Chondrocyte (in vitro differentiated cells): ENCODE measurements at regions not wholly inside any gene's neighbourhood (a gene's known extent, or its start where the extent isn't known, plus 50 kb on each side); places are given as distances from the start of the nearest gene placed in this dataset.

Experiments
- DNase-seq: peaks from one replicate; pipeline ENCODE4 v3.0.0; 2021; ENCODE audit warnings: mixed read lengths, low spot score
- H3K27ac Mint-ChIP-seq: one replicate; pipeline ENCODE4 v1.8.0; 2021; ENCODE audit warnings: mild to moderate bottlenecking, moderate library complexity, mixed read lengths; ENCODE audit not compliant: unreplicated experiment
- H3K27me3 Mint-ChIP-seq: 2 replicates; pipeline ENCODE4 v1.8.0; 2021; ENCODE audit warnings: low read depth, mixed read lengths
- H3K36me3 Mint-ChIP-seq: 2 replicates; pipeline ENCODE4 v1.8.0; 2021; ENCODE audit warnings: low read depth, mixed read lengths
- H3K4me1 Mint-ChIP-seq: 2 replicates; pipeline ENCODE4 v1.8.0; 2021; ENCODE audit warnings: low read depth, mild to moderate bottlenecking, mixed read lengths
- H3K4me3 Mint-ChIP-seq: one replicate; pipeline ENCODE4 v1.8.0; 2021; ENCODE audit warnings: mild to moderate bottlenecking, moderate library complexity, mixed read lengths; ENCODE audit not compliant: unreplicated experiment
- H3K9me3 Mint-ChIP-seq: 2 replicates; pipeline ENCODE4 v1.8.0; 2021; ENCODE audit warnings: low read depth, mixed read lengths
- TF ChIP-seq, protein P1 (sequence below): fragments of 200-600 bp; sonication (generic); IDR thresholded peaks from 2 replicates; pipeline ENCODE4 v1.5.0; 2021; ENCODE audit warnings: antibody characterized with exemption, mild to moderate bottlenecking, moderate library complexity

DNA sequence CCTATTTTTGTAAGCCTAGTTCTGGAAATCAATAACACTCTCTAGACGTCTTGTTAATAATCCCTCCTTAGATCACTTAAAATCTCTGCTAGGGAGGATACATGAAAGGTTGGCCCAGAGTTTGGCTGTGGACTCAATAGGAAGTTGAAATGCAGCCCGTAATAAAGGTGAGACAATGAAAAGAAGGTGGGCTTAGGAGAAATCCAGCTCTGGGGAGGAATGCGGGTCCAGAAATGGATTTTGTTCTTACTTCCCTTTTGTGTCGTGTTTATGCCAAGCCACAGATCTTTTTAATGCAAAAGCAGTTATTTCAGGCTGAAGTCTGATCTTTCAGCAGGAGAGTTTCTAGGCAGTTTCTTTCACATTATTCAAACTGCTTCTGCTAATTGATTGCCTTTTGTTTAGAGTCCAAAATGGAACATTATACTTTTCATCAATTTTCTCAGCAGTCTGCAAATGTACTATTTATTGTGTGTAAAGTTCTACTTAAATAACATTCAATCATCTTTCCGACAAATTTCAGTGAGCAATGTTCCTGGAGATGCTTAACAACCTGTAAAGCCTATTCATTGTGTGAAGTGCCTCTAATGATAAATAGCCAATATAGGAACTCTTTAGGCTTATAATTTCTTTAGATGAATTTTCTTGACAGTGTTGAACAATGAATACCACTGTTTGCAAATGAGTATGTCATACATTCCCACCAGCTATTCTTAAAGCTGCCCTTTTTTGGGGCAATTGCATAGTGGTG, 252.9 kb upstream of the KRR1 start:
- Mint-ChIP-seq H3K4me1 (peaks cover 19% of the 10 kb centered on the region), H3K27me3 (peaks cover 2% of the 10 kb centered on the region), H3K36me3 (no peaks in the 10 kb centered on the region), H3K27ac (no peak overlapping the region), H3K4me3 (no peak overlapping the region), H3K9me3 (no peaks in the 10 kb centered on the region)
- TF ChIP-seq, protein P1, sequence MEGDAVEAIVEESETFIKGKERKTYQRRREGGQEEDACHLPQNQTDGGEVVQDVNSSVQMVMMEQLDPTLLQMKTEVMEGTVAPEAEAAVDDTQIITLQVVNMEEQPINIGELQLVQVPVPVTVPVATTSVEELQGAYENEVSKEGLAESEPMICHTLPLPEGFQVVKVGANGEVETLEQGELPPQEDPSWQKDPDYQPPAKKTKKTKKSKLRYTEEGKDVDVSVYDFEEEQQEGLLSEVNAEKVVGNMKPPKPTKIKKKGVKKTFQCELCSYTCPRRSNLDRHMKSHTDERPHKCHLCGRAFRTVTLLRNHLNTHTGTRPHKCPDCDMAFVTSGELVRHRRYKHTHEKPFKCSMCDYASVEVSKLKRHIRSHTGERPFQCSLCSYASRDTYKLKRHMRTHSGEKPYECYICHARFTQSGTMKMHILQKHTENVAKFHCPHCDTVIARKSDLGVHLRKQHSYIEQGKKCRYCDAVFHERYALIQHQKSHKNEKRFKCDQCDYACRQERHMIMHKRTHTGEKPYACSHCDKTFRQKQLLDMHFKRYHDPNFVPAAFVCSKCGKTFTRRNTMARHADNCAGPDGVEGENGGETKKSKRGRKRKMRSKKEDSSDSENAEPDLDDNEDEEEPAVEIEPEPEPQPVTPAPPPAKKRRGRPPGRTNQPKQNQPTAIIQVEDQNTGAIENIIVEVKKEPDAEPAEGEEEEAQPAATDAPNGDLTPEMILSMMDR, result no peak
- no peak for DNase-seq

DNA sequence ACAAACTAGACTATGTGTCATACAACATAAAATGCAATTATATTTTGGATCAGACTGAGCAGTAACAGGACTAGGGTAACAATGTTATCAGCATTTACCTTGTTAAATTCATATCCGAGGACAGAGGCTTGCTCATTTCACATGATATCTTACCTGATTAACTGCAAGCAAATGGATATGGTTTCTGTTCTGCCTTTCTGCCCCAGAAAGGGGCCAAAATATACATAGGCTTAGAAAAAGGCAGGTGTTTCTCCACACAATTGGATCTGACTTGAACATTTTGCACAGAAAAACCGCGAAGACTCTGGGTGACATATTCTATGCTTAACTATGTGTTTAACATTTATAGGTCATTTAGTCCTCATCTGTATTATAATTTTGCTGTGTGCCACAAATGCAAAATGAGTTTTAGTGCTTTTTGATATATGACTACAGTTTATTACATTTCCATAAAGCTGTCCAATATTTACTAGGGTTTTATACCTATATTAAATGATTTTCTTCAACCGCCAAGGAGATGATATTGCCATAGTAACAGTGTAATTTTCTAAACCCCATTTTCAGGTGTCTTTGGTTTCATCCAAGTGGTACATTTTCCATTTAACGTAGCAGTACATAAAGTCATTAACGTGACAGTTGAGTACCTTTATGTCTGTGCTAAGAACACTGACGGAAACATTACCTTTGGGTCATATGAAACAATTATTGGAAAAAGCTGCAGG, 249.3 kb upstream of the KRR1 start:
- Mint-ChIP-seq H3K27me3 (no peaks in the 10 kb centered on the region), H3K27ac (no peak overlapping the region), H3K36me3 (no peaks in the 10 kb centered on the region), H3K4me3 (no peak overlapping the region), H3K4me1 (peaks cover 17% of the 10 kb centered on the region), H3K9me3 (no peaks in the 10 kb centered on the region)
- no peak for DNase-seq
- TF ChIP-seq, protein P1, result no peak

DNA sequence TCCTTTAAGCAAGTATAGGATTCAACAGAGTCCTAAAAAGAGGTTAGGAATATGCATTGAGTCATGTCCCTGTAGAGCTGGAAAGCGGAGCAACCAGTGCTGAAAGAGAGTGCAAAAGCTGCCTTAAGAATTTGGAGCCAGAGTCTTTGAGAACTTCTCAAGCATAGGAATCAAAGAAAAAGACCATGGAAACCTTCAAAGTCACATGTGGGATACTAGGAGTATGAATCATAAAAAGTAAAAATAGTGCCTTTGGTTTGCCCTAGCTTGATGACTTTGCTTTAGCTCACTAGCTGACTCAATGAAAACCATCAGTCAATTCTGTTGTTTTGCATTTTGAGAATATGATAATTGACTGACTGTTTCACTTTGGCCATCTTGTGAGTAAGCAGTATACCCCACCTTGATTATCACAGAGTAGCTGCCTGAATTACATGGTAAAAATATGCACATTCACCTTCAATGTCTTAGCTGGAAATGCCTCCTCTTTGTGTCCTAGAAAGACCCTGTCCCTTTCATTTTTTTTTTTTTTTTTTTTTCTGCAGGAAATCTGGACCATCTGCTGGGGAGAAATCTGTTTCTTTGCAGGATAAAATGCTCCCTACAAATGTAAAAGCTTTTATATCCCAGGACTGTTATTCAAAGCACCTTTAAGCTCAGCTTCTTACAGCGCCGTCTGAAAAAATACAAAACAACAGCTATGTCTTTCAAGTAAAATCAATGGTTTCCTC, 248.6 kb upstream of the KRR1 start:
- no peak for DNase-seq
- Mint-ChIP-seq H3K9me3 (no peaks in the 10 kb centered on the region), H3K4me1 (peaks cover 17% of the 10 kb centered on the region)

DNA sequence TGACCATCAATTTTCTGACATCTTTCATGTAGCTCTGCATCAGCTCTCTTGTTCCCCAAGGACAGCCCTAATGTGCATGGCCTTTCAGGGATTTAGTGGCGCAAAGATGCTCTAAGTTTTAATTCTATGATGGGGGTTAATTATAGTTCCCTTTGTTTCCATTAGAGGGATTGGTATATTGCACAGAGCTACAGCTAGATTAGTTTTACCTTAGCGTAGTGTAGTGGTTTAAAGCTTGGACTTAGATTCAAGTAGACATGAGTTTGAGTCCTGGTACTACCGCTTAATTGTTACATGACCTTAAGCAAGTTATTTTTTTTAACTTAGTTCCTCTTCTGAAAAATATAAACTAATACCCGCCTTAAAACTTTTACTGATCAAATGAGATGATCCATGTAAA, 247.8 kb upstream of the KRR1 start:
- peak overlapping the region; percentile 60 for H3K27ac Mint-ChIP-seq
- no peak for DNase-seq
- no peaks in the 10 kb centered on the region for H3K9me3 Mint-ChIP-seq
- no peaks in the 10 kb centered on the region for H3K36me3 Mint-ChIP-seq
- H3K4me1 Mint-ChIP-seq, result peaks cover 17% of the 10 kb centered on the region
- TF ChIP-seq, protein P1, result no peak
- H3K4me3 Mint-ChIP-seq, result no peak overlapping the region
- H3K27me3 Mint-ChIP-seq, result no peaks in the 10 kb centered on the region

More for the DNA sequence above, 248.6 kb upstream of the KRR1 start:
- no peak overlapping the region for H3K4me3 Mint-ChIP-seq
- H3K27ac Mint-ChIP-seq, result peak overlapping the region; percentile 60
- TF ChIP-seq, protein P1, result no peak
- no peaks in the 10 kb centered on the region for H3K27me3 Mint-ChIP-seq
- no peaks in the 10 kb centered on the region for H3K36me3 Mint-ChIP-seq

DNA sequence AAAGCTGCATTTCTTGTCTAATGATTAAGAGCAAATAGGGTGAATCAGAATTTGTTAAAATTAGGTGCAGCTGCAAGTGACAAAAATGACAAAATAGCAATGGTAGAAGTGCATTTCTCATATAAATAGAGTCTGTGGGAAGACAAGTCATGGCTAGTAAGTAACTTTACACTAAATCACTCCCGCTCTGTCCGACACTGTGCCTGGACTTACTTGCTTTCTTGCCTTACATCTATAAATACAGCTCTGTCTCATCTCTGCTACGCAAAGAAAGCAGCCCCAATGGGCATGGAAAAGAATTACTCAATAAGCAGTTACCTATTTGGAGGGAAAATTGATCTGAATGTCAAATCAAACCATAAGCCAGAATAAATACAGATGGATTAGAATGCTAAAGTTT, 245.4 kb upstream of the KRR1 start:
- H3K27me3 Mint-ChIP-seq, result no peaks in the 10 kb centered on the region
- no peak overlapping the region for H3K27ac Mint-ChIP-seq
- no peaks in the 10 kb centered on the region for H3K9me3 Mint-ChIP-seq
- no peak for DNase-seq
- peaks cover 25% of the 10 kb centered on the region for H3K4me1 Mint-ChIP-seq
- H3K4me3 Mint-ChIP-seq, result no peak overlapping the region
- TF ChIP-seq, protein P1, result no peak
- H3K36me3 Mint-ChIP-seq, result no peaks in the 10 kb centered on the region
